Stimulated activated naive B cell treated with anti-CD40 and anti-IgM and Interleukin-4, amounts not matched to agents 10 μg/mL and 1 μg/mL and 100 μg/mL, for 72 hours (primary cell): ENCODE measurements at regions not wholly inside any gene's neighbourhood (a gene's known extent, or its start where the extent isn't known, plus 50 kb on each side); places are given as distances from the start of the nearest gene placed in this dataset.
A peak's percentile ranks its signal among the peaks of the same experiment; 100 is the strongest.
"Not testable (repeated sequence)": the region's sequence is repeated elsewhere in the genome, so short reads cannot be mapped to it uniquely, and the experiment has no call there.

Experiments used
- ATAC-seq, 2 donors: fragments of 150-1000 bp; cut with Tn5 transposase; replicated peaks; 2 replicates each; pipeline ENCODE4 v1.10.0; 2021; ENCODE audit warnings: moderate library complexity in 1 of 2
- DNase-seq: peaks from one replicate; pipeline ENCODE4 v3.0.0; 2021
- H3K27ac Mint-ChIP-seq: one replicate; pipeline ENCODE4 v1.8.0; 2022; ENCODE audit warnings: mild to moderate bottlenecking, mixed read lengths
- H3K27me3 Mint-ChIP-seq, 2 donors: one replicate each; pipeline ENCODE4 v1.8.0; 2022; ENCODE audit warnings: mixed read lengths in 2 of 2
- H3K36me3 Mint-ChIP-seq, 2 donors: one replicate each; pipeline ENCODE4 v1.8.0; 2022; ENCODE audit warnings: mixed read lengths in 2 of 2, mild to moderate bottlenecking in 1 of 2
- H3K4me1 Mint-ChIP-seq, 2 donors: one replicate each; pipeline ENCODE4 v1.8.0; 2022; ENCODE audit warnings: mixed read lengths in 2 of 2, mild to moderate bottlenecking in 1 of 2
- H3K4me3 Mint-ChIP-seq, 2 donors: one replicate each; pipeline ENCODE4 v1.8.0; 2022; ENCODE audit warnings: mild to moderate bottlenecking in 2 of 2, mixed read lengths in 2 of 2, moderate library complexity in 1 of 2
- H3K9me3 Mint-ChIP-seq, 2 donors: one replicate each; pipeline ENCODE4 v1.8.0; 2022; ENCODE audit warnings: mixed read lengths in 2 of 2, mild to moderate bottlenecking in 1 of 2

DNA sequence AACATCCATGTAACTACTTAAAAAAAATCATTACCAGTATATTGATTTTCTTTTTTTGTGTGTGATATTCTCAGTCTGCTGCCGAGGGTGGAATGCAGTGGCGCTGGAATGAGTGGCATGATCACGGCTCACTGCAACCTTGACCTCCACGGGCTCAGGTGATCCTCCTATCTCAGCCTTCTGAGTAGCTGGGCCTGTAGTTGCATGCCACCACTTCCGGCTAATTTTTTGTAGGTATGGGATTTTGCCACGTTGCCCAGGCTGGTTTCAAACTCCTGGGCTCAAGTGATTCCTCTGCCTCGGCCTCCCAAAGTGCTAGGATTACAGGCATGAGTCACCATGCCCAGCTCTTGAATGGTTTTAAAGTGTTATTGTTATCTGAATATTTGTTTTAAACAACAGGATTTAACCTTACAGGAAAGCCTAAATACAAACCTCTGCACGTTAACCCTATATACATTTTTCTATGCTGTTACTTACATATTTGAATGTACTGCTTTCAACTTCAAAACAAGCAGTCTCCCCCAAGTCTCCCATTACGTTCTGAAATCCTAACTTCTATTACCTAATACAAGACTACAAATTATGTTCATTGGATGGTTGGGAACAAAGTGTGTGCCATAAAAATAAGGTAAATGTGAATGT, 61.7 kb downstream of the KPNA2 start:
- H3K36me3 Mint-ChIP-seq = peaks cover 0 to 1% of the 10 kb centered on the region in 2 donors
- peaks cover 3 to 11% of the 10 kb centered on the region in 2 donors for H3K4me1 Mint-ChIP-seq
- H3K9me3 Mint-ChIP-seq = peaks cover 0 to 1% of the 10 kb centered on the region in 2 donors
- H3K4me3 Mint-ChIP-seq = no peak overlapping the region
- no peak overlapping the region for H3K27ac Mint-ChIP-seq
- H3K27me3 Mint-ChIP-seq = no peaks in the 10 kb centered on the region
- DNase-seq (no peak), ATAC-seq (no peak)

DNA sequence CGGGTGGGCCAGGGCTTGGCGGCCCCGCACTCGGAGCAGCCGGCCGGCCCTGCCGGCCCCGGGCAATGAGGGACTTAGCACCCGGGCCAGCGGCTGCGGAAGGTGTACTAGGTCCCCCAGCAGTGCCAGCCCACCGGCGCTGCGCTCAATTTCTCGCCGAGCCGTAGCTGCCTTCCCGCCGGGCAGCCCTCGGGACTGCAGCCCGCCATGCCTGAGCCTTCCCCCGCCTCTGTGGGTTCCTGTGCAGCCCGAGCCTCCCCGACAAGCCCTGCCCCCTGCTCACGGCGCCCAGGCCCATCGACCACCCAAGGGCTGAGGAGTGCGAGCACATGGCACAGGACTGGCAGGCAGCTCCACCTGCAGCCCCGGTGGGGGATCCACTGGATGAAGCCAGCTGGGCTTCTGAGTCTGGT, 63.8 kb downstream of the KPNA2 start:
- not testable (repeated sequence) for ATAC-seq, H3K27me3 Mint-ChIP-seq, H3K9me3 Mint-ChIP-seq, H3K36me3 Mint-ChIP-seq, H3K4me3 Mint-ChIP-seq, H3K27ac Mint-ChIP-seq, DNase-seq
- H3K4me1 Mint-ChIP-seq = peaks cover 11 to 29% of the 10 kb centered on the region in 2 donors

DNA sequence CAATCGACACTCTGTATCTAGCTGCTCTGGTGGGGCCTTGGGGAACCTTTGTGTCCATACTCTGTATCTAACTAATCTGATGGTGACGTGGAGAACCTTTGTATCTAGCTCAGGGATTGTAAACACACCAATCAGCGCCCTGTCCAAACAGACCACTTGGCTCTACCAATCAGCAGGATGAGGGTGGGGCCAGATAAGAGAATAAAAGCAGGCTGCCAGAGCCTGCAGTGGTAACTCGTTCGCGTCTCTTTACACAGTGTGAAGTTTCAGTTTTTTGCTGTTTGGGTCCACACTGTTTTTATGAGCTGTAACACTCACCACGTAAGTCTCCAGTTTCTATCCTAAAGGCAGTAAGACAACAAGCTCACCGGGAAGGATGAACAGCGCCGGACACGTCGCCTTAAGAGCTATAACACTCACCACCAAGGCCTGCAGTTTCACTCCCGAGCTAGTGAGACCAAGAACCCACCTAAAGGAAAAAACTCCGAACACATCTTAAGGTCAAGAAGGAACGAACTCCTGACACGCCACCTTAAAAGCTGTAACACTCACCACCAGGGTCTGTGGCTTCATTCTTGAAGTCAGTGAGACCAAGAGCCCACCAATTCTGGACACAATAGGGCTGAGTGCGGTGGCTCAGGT, 64.6 kb downstream of the KPNA2 start:
- peaks cover 14 to 34% of the 10 kb centered on the region in 2 donors for H3K4me1 Mint-ChIP-seq
- DNase-seq (no peak), ATAC-seq (no peak)
- H3K27me3 Mint-ChIP-seq = no peaks in the 10 kb centered on the region
- H3K27ac Mint-ChIP-seq = no peak overlapping the region
- peak overlapping the region; percentile 92 to 97 for H3K4me3 Mint-ChIP-seq
- peaks cover 0 to 1% of the 10 kb centered on the region in 2 donors for H3K36me3 Mint-ChIP-seq
- peaks cover 0 to 1% of the 10 kb centered on the region in 2 donors for H3K9me3 Mint-ChIP-seq

DNA sequence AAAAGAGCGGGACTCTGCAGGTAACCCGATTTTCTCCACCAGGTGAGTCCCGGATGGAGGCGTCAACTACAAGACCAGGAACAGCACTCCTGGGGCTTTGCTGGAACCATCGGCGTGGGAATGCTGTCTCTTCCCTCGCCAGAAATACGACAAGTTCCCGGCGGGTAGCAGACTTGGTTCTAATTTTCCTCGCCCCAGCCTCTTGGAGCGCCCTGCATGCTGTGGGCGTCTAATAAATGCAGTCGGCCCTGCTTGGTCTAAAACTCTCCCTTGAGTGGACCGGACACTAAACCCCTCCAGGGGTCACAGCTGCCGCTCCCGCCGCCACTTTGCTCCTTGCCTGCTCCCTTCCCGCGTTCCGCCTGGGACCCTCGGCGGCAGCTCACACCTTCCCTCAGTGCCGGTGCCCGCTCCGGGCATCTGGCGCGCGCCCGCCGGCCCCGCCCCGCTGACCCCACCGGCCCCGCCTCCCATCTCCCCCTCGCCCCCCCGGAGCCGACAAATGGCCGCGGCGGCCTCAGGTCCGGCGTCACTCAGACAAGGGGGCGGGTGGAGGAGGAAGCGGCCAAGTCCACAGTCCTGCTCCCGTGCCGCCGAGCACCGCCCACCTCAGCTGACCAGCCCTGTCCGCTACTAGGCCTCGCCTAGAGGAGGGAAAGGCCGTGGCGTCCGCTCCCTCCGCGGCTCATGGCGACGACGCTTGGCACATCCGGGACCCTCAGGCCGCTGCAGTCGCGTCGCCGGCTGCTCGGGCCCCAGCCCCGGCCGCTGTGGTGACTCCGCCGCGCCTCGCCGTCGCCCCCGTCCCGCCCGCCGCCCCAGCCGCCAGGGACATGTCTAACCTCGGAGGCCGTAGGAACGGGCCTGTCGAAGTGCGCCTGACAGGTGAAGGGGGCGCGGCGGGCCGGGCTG, 65.8 kb downstream of the KPNA2 start:
- ATAC-seq (peak; percentile 90 to 91), DNase-seq (peak; percentile 72)
- peaks cover 0 to 1% of the 10 kb centered on the region in 2 donors for H3K9me3 Mint-ChIP-seq
- H3K4me3 Mint-ChIP-seq = peak overlapping the region; percentile 92 to 97
- peaks cover 14 to 41% of the 10 kb centered on the region in 2 donors for H3K4me1 Mint-ChIP-seq
- peak overlapping the region; percentile 94 for H3K27ac Mint-ChIP-seq
- H3K27me3 Mint-ChIP-seq = no peaks in the 10 kb centered on the region
- H3K36me3 Mint-ChIP-seq = peaks cover 0 to 1% of the 10 kb centered on the region in 2 donors

DNA sequence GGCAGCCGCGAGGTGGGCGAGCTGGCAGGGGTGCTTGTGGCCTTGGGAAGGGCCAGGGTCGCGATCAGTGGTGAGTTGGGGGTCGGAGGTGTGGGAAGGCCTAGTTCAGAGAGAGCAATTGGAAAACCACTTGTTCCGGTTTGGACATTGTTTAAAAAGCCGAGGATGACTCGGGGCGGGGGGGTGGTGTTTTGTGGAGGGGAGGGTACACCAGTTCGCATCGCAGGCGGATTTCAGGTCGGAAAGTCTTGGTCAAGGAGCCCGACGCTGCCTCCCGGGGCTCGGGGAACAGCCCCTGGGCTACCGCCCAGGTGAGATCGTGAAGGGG, 66.4 kb downstream of the KPNA2 start:
- H3K36me3 Mint-ChIP-seq = peaks cover 0 to 1% of the 10 kb centered on the region in 2 donors
- H3K4me1 Mint-ChIP-seq = peaks cover 18 to 47% of the 10 kb centered on the region in 2 donors
- peak; percentile 1 to 11 for ATAC-seq
- peak overlapping the region; percentile 92 to 97 for H3K4me3 Mint-ChIP-seq
- DNase-seq = no peak
- H3K27ac Mint-ChIP-seq = peak overlapping the region; percentile 94
- H3K27me3 Mint-ChIP-seq = no peaks in the 10 kb centered on the region
- H3K9me3 Mint-ChIP-seq = peaks cover 0 to 1% of the 10 kb centered on the region in 2 donors

DNA sequence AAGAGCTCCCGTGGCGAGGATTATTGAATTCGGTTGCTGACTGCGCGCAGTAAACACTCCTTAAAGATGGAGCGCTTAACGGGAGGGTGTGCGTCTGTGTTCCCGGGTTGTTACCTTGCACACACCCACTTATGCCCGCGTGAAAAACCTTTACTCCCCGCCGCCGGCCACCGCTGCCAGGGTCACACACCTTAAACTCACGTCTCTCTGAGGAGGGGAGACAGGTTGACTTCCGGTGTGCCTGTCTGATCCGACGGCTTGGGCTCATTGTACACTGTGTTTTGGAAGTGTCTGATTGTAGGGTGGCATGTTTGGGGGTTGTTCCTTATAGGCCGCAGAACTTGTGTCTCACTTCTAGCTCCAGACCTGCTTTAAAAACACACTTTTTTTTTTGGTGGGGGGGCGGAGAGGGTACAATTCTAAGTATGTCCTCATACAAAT, 66.8 kb downstream of the KPNA2 start:
- Mint-ChIP-seq H3K27ac (peak overlapping the region; percentile 94), H3K4me3 (peak overlapping the region; percentile 92 to 97), H3K27me3 (no peaks in the 10 kb centered on the region), H3K36me3 (peaks cover 1 to 2% of the 10 kb centered on the region in 2 donors), H3K9me3 (peaks cover 0 to 1% of the 10 kb centered on the region in 2 donors), H3K4me1 (peaks cover 19 to 48% of the 10 kb centered on the region in 2 donors)
- DNase-seq (no peak), ATAC-seq (peak; percentile 22 to 28)

DNA sequence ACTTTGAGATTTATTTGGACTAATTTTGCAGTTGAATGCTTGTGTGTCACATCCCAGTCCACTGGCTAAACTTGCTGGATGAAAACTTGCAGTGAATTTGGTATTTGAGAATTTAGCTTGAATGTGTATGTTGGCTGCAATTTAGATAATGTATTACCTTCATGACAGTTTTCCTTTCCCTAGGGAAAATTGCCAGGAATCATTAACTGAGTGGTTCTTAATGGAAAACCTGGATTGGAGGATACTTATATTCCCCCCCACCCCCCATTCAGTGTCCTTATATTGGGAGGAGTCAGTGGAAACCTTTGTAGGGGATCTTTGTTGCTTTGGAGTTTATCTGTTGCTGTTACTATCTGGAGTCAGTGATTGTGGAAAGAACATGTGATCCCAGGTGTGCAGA, 67.6 kb downstream of the KPNA2 start:
- no peak for ATAC-seq
- Mint-ChIP-seq H3K4me3 (no peak overlapping the region), H3K27ac (no peak overlapping the region), H3K9me3 (peaks cover 0 to 1% of the 10 kb centered on the region in 2 donors), H3K4me1 (peaks cover 21 to 48% of the 10 kb centered on the region in 2 donors), H3K27me3 (no peaks in the 10 kb centered on the region), H3K36me3 (peaks cover 1 to 5% of the 10 kb centered on the region in 2 donors)
- no peak for DNase-seq

DNA sequence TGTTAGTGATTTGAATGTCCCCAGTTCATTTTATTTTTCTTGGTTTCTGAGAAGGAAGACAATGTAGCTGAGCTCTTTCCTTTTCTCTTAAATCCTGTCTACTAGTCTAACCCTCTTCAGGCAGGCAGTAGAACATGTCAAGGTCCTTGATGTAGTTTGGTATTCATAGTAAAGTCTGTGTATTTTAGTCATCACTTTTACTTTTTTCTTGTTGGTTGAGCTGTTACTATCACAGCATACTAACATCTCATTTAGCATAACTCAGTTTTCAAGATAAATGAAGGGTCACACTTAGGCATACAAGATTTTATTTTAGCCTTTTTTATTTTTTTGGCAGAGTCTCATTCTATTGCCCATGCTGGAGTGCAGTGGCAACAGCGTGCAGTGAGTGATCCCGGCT, 70.5 kb downstream of the KPNA2 start:
- Mint-ChIP-seq H3K4me1 (peaks cover 22 to 47% of the 10 kb centered on the region in 2 donors), H3K36me3 (peaks cover 3 to 13% of the 10 kb centered on the region in 2 donors), H3K27ac (no peak overlapping the region), H3K4me3 (no peak overlapping the region), H3K9me3 (peaks cover 0 to 1% of the 10 kb centered on the region in 2 donors), H3K27me3 (no peaks in the 10 kb centered on the region)
- ATAC-seq (no peak), DNase-seq (no peak)

DNA sequence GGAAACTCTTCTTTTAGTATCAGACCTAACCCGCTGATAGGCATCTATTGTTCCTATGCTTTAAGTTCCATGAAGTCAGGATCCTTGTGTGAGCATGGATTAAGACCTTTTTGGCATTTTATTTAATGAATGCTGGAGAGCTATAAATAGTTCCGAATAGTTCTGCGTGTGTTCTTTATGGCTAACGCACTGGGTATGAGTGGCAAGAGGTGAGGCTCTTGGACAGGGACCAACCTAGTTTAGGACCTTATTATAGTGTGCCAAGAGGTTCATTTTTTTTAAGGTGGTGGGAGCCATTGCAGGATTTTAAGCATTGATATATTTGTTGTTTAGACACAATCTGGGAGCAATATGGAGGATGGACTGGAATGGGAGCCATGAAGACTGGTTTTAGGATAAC, 71.8 kb downstream of the KPNA2 start:
- peaks cover 1 to 13% of the 10 kb centered on the region in 2 donors for H3K36me3 Mint-ChIP-seq
- ATAC-seq (no peak), DNase-seq (no peak)
- no peak overlapping the region for H3K27ac Mint-ChIP-seq
- no peak overlapping the region for H3K4me3 Mint-ChIP-seq
- H3K9me3 Mint-ChIP-seq = peaks cover 0 to 1% of the 10 kb centered on the region in 2 donors
- H3K4me1 Mint-ChIP-seq = peaks cover 20 to 36% of the 10 kb centered on the region in 2 donors
- H3K27me3 Mint-ChIP-seq = no peaks in the 10 kb centered on the region

DNA sequence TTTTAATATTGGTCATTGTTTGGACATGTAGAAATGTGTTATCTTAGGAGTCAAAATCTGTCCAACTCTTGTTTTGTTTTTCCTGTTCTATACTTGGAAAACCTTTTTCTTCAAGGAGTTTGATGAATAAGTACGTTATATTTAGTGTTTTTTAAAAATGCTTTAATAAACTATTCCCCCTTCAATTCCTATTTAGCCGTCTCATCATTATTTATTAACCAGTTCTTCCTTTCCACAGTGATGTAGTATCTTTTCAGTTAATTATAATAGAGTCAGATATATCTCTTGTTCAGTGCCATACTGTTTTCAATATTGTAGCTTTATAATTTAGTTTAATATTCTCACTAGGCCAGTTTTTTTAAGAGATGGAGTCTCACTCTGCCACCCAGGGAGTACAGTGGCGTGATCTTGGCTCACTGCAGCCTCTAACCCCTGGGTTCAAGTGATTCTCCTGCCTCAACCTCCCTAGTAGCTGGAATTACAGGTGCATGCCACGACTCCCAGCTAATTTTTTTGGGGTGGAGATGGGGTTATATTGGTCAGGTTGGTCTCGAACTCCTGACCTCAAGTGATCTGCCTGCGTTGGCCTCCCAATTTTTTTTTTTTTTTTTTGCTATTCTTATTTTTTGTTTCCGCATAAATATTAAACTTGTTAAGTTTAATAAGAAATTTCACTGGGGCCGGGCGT, 72.9 kb downstream of the KPNA2 start:
- Mint-ChIP-seq H3K4me3 (no peak overlapping the region), H3K36me3 (peaks cover 1 to 13% of the 10 kb centered on the region in 2 donors), H3K27me3 (no peaks in the 10 kb centered on the region), H3K9me3 (peaks cover 0 to 1% of the 10 kb centered on the region in 2 donors), H3K27ac (no peak overlapping the region), H3K4me1 (peaks cover 15 to 25% of the 10 kb centered on the region in 2 donors)
- DNase-seq (no peak), ATAC-seq (no peak)

DNA sequence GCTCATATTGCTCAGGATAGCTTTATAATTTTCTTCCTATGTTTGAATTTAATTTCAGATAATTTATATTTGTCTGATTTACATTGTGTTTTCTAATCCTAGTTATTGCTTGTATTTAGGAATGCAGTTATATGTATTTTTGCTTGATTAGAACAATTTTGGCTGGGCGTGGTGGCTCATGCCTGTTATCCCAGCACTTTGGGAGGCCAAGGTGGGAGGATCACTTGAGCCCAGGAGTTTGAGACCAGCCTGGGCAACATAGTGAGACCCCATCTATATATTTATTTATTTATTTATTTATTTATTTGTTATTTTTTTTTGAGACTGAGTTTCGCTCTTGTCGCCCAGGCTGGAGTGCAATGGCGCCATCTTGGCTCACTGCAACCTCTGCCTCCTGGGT, 73.9 kb downstream of the KPNA2 start:
- H3K36me3 Mint-ChIP-seq = peaks cover 1 to 13% of the 10 kb centered on the region in 2 donors
- ATAC-seq, H3K4me3 Mint-ChIP-seq, H3K9me3 Mint-ChIP-seq, H3K27ac Mint-ChIP-seq, DNase-seq, H3K27me3 Mint-ChIP-seq: not testable (repeated sequence)
- peaks cover 11 to 18% of the 10 kb centered on the region in 2 donors for H3K4me1 Mint-ChIP-seq

DNA sequence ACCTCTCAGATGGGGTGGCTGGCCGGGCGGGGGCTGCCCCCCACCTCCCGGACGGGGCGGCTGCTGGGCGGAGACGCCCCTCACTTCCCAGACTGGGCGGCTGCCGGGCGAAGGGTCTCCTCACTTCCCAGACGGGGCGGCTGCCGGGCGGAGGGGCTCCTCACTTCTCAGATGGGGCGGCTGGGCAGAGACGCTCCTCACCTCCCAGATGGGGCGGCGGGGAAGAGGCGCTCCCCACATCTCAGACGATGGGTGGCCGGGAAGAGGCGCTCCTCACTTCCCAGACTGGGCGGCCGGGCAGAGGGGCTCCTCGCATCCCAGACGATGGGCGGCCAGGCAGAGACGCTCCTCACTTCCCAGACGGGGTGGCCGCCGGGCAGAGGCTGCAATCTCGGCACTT, 80.7 kb downstream of the KPNA2 start:
- not testable (repeated sequence) for ATAC-seq, H3K4me1 Mint-ChIP-seq, H3K9me3 Mint-ChIP-seq, H3K27me3 Mint-ChIP-seq, DNase-seq, H3K27ac Mint-ChIP-seq, H3K4me3 Mint-ChIP-seq
- H3K36me3 Mint-ChIP-seq = peaks cover 20 to 24% of the 10 kb centered on the region in 2 donors

DNA sequence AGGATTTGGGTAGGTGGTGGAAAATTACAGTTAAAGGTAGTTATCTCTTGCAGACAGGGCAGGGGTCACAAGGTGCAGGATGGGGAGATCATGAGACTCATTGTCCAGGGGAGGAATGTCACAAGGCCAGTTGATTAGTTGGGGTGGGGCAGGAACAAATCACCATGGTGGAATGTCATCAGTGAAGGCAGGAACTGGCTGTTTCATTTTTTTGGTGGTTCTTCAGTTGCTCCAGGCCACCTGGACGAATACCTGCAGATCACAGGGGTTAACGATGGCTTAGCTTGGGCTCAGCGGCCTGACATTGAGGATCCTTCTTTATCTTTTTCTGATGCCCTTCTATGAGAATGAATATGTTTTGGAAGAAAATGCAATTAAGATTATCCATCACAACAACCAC, 87.1 kb downstream of the KPNA2 start:
- Mint-ChIP-seq H3K27ac (no peak overlapping the region), H3K4me3 (no peak overlapping the region), H3K36me3 (peaks cover 28 to 53% of the 10 kb centered on the region in 2 donors)

More for the DNA sequence above, 87.1 kb downstream of the KPNA2 start:
- ATAC-seq = no peak
- Mint-ChIP-seq H3K9me3 (peaks cover 0 to 4% of the 10 kb centered on the region in 2 donors), H3K4me1 (peaks cover 0 to 5% of the 10 kb centered on the region in 2 donors), H3K27me3 (no peaks in the 10 kb centered on the region)
- DNase-seq = no peak
